Liver (tissue), 3 donors: ENCODE measurements at regions not wholly inside any gene's neighbourhood (a gene's known extent, or its start where the extent isn't known, plus 50 kb on each side); places are given as distances from the start of the nearest gene placed in this dataset.

ENCODE experiments used
- EGR1 ChIP-seq, 2 donors: IDR thresholded peaks; 2 replicates each; pipeline ENCODE4 v1.6.1; 2016 to 2018; ENCODE audit warnings: antibody characterized with exemption in 2 of 2, low read depth in 2 of 2
- FOXA1 ChIP-seq: IDR thresholded peaks from 2 replicates; pipeline ENCODE4 v1.6.1; 2016; ENCODE audit warnings: antibody characterized with exemption
- JUND ChIP-seq, 2 donors: IDR thresholded peaks; 2 replicates each; pipeline ENCODE4 v1.6.1; 2016; ENCODE audit warnings: antibody characterized with exemption in 2 of 2
- RXRA ChIP-seq, 2 donors: IDR thresholded peaks; 2 replicates each; pipeline ENCODE4 v1.6.1; 2017 to 2018; ENCODE audit warnings: antibody characterized with exemption in 2 of 2, mild to moderate bottlenecking in 1 of 2
- TAF1 ChIP-seq: conservative IDR thresholded peaks from 2 replicates; pipeline ENCODE4 v1.6.1; 2016; ENCODE audit warnings: antibody characterized with exemption, mild to moderate bottlenecking
- YY1 ChIP-seq: IDR thresholded peaks from 2 replicates; pipeline ENCODE4 v1.6.1; 2016; ENCODE audit warnings: antibody characterized with exemption, mild to moderate bottlenecking
- ZBTB33 ChIP-seq: IDR thresholded peaks from 2 replicates; pipeline ENCODE4 v1.6.1; 2016; ENCODE audit warnings: antibody characterized with exemption
- TF ChIP-seq, protein P1 (sequence below): fragments of 150-350 bp; IDR thresholded peaks from 2 replicates; pipeline ENCODE4 v1.5.1; 2017; ENCODE audit warnings: improper control_type of control experiment, low read depth, low read length; ENCODE audit not compliant: missing input control
- TF ChIP-seq, protein P2 (sequence below): IDR thresholded peaks from 2 replicates; pipeline ENCODE4 v1.6.1; 2016; ENCODE audit warnings: antibody characterized with exemption, mild to moderate bottlenecking
- TF ChIP-seq, protein P3 (sequence below): IDR thresholded peaks from 2 replicates; pipeline ENCODE4 v1.6.1; 2016; ENCODE audit warnings: antibody characterized with exemption
- donor health status: healthy.
- donor health status: healthy.

DNA sequence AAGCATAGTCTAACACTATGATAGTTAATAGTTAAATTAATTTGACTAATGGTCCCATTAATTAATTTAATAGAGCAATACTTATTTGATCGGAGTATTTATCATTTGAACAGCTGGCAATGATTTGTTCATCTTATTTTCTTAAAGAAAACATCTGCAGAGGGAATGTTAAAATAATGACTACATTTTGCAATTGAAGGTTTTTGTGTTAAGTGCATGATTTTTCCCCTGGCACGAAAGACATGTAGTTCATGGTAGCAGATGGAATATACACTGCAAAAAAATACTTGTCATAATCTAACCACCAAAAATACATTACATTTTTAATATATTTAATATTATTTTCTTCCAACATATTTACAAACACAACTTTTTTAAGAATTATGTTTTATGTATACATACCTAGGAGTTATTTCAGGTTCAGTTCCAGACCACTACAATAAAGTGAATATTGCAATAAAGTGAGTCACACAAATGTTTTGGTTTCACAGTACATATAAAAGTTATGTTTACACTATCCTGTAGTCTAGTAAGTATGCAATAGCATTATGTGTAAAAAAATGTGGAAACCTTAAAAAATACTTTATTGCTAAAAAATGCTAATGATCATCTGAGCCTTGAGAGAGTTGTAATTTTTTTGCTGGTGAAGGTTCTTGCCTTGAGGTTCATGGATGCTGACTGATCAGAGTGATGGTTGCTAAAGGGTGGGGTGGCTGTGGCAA lies 292.6 kb upstream of the DAB2 start:
- TF ChIP-seq, protein P1, sequence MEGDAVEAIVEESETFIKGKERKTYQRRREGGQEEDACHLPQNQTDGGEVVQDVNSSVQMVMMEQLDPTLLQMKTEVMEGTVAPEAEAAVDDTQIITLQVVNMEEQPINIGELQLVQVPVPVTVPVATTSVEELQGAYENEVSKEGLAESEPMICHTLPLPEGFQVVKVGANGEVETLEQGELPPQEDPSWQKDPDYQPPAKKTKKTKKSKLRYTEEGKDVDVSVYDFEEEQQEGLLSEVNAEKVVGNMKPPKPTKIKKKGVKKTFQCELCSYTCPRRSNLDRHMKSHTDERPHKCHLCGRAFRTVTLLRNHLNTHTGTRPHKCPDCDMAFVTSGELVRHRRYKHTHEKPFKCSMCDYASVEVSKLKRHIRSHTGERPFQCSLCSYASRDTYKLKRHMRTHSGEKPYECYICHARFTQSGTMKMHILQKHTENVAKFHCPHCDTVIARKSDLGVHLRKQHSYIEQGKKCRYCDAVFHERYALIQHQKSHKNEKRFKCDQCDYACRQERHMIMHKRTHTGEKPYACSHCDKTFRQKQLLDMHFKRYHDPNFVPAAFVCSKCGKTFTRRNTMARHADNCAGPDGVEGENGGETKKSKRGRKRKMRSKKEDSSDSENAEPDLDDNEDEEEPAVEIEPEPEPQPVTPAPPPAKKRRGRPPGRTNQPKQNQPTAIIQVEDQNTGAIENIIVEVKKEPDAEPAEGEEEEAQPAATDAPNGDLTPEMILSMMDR: no peak
- TF ChIP-seq JUND (IDR thresholded peaks at IDR 0.05) (no peak), RXRA (IDR thresholded peaks at IDR 0.05) (no peak), FOXA1 (no peak), TAF1 (no peak), ZBTB33 (no peak), EGR1 (IDR thresholded peaks at IDR 0.05; ENCODE audit: low read depth in 2 of 2) (no peak), YY1 (no peak)
- TF ChIP-seq, protein P2, sequence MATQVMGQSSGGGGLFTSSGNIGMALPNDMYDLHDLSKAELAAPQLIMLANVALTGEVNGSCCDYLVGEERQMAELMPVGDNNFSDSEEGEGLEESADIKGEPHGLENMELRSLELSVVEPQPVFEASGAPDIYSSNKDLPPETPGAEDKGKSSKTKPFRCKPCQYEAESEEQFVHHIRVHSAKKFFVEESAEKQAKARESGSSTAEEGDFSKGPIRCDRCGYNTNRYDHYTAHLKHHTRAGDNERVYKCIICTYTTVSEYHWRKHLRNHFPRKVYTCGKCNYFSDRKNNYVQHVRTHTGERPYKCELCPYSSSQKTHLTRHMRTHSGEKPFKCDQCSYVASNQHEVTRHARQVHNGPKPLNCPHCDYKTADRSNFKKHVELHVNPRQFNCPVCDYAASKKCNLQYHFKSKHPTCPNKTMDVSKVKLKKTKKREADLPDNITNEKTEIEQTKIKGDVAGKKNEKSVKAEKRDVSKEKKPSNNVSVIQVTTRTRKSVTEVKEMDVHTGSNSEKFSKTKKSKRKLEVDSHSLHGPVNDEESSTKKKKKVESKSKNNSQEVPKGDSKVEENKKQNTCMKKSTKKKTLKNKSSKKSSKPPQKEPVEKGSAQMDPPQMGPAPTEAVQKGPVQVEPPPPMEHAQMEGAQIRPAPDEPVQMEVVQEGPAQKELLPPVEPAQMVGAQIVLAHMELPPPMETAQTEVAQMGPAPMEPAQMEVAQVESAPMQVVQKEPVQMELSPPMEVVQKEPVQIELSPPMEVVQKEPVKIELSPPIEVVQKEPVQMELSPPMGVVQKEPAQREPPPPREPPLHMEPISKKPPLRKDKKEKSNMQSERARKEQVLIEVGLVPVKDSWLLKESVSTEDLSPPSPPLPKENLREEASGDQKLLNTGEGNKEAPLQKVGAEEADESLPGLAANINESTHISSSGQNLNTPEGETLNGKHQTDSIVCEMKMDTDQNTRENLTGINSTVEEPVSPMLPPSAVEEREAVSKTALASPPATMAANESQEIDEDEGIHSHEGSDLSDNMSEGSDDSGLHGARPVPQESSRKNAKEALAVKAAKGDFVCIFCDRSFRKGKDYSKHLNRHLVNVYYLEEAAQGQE: no peak
- TF ChIP-seq, protein P3, sequence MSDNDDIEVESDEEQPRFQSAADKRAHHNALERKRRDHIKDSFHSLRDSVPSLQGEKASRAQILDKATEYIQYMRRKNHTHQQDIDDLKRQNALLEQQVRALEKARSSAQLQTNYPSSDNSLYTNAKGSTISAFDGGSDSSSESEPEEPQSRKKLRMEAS: no peak
